Brain microvascular endothelial cell (primary cell): ENCODE measurements at regions not wholly inside any gene's neighbourhood (a gene's known extent, or its start where the extent isn't known, plus 50 kb on each side); places are given as distances from the start of the nearest gene placed in this dataset.

Experiments
- DNase-seq: peaks from one replicate; pipeline ENCODE4 v3.0.0-alpha.2; 2020
- H3K27ac ChIP-seq: fragments of 250-450 bp; sonication (Bioruptor Pico); 2 replicates; pipeline ENCODE4 v1.5.1; 2020; ENCODE audit warnings: mild to moderate bottlenecking, moderate library complexity
- H3K27me3 ChIP-seq: fragments of 250-450 bp; sonication (Bioruptor Pico); replicated peaks from 2 replicates; pipeline ENCODE4 v1.5.1; 2020; ENCODE audit warnings: mild to moderate bottlenecking
- H3K36me3 ChIP-seq: fragments of 250-450 bp; sonication (Bioruptor Pico); replicated peaks from 2 replicates; pipeline ENCODE4 v1.5.1; 2020; ENCODE audit warnings: mild to moderate bottlenecking
- H3K4me3 ChIP-seq: 2 replicates; pipeline ENCODE4 v1.5.1; 2011; ENCODE audit warnings: low read depth, mild to moderate bottlenecking, control low read depth, low read length, moderate library complexity
- CTCF ChIP-seq: IDR thresholded peaks from 2 replicates; pipeline ENCODE4 v1.5.1; 2011; ENCODE audit warnings: low read depth, mild to moderate bottlenecking, moderate library complexity, low read length, control low read depth, inconsistent platforms; ENCODE audit errors: missing control alignments
- in situ Hi-C: cut with HindIII; loops from 2 replicates; pipeline ENCODE4 v1.10.0; 2017; ENCODE audit warnings: low sequenced_read_pairs, low pct_ligation_motif_present

GRCh38 chr5:39815711-39816110 is 390.9 kb upstream of the DAB2 start:
- no peak for TF ChIP-seq CTCF
- DNase-seq = no peak
- Histone ChIP-seq H3K36me3 (no peaks in the 10 kb centered on the region), H3K4me3 (no peak overlapping the region), H3K27me3 (no peaks in the 10 kb centered on the region), H3K27ac (no peak overlapping the region)
- in situ Hi-C loops = no loop called here

GRCh38 chr5:39811381-39811780 is 386.6 kb upstream of the DAB2 start:
- in situ Hi-C loops = no loop called here
- Histone ChIP-seq H3K4me3 (no peak overlapping the region), H3K27ac (no peak overlapping the region), H3K36me3 (no peaks in the 10 kb centered on the region), H3K27me3 (no peaks in the 10 kb centered on the region)
- DNase-seq = no peak
- TF ChIP-seq CTCF = no peak

GRCh38 chr5:39808656-39809055 is 383.9 kb upstream of the DAB2 start:
- TF ChIP-seq CTCF = no peak
- DNase-seq = no peak
- in situ Hi-C loops = no loop called here

GRCh38 chr5:39801306-39801705 is 376.5 kb upstream of the DAB2 start:
- no peak for DNase-seq
- in situ Hi-C loops = no loop called here
- H3K4me3 ChIP-seq = no peak overlapping the region
- H3K36me3 ChIP-seq = no peaks in the 10 kb centered on the region
- no peak overlapping the region for H3K27ac ChIP-seq
- TF ChIP-seq CTCF = no peak
- no peaks in the 10 kb centered on the region for H3K27me3 ChIP-seq

More at GRCh38 chr5:39808656-39809055, 383.9 kb upstream of the DAB2 start:
- no peak overlapping the region for H3K4me3 ChIP-seq
- H3K27me3 ChIP-seq = no peaks in the 10 kb centered on the region
- no peak overlapping the region for H3K27ac ChIP-seq
- H3K36me3 ChIP-seq = no peaks in the 10 kb centered on the region

GRCh38 chr5:39800042-39800601 is 375.3 kb upstream of the DAB2 start:
- Histone ChIP-seq H3K4me3 (no peak overlapping the region), H3K36me3 (no peaks in the 10 kb centered on the region), H3K27ac (no peak overlapping the region), H3K27me3 (no peaks in the 10 kb centered on the region)
- in situ Hi-C loops = no loop called here
- DNase-seq = no peak
- TF ChIP-seq CTCF = no peak

GRCh38 chr5:39799242-39799641 is 374.5 kb upstream of the DAB2 start:
- TF ChIP-seq CTCF = no peak
- DNase-seq = no peak
- H3K4me3 ChIP-seq = no peak overlapping the region
- in situ Hi-C loops = no loop called here
- no peaks in the 10 kb centered on the region for H3K36me3 ChIP-seq
- H3K27ac ChIP-seq = no peak overlapping the region
- H3K27me3 ChIP-seq = no peaks in the 10 kb centered on the region
